NCI-H2107 treated with DMSO at 0.1 percent for 48 hours (cell line): ENCODE measurements at regions not wholly inside any gene's neighbourhood (a gene's known extent, or its start where the extent isn't known, plus 50 kb on each side); places are given as distances from the start of the nearest gene placed in this dataset.
"Not testable (repeated sequence)": the region's sequence is repeated elsewhere in the genome, so short reads cannot be mapped to it uniquely, and the experiment has no call there.

ENCODE experiments used
- DNase-seq: peaks from one replicate; lab custom pipeline; 2025; ENCODE audit not compliant: unreplicated experiment; lab: John Stamatoyannopoulos, UW

DNA sequence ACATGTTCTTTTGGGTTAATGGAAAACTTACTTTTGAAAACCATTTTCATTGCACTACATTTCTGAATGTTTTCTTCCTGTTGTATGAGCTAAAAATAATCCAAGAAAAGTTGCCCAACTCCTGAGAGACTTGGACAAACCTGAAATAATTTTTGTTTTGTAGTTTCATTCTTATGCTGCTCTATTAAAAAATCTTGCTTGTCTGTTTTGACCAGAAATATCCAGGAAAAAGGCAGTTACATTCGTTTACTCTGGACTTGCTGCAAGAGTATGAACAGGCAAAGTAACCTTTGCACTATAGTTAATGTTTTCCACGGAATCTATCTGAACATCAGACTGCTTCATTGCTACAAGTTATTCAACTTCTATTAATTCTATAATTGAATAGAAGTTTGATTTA lies 200.1 kb upstream of the DAB2 start:
- no peak for DNase-seq

GRCh38 chr5:39624268-39624886 lies 199.6 kb upstream of the DAB2 start:
- DNase-seq, result no peak

- DNase-seq, result no peak
These were observed 198.6 kb upstream of the DAB2 start for GRCh38 chr5:39623291-39623865.

DNA sequence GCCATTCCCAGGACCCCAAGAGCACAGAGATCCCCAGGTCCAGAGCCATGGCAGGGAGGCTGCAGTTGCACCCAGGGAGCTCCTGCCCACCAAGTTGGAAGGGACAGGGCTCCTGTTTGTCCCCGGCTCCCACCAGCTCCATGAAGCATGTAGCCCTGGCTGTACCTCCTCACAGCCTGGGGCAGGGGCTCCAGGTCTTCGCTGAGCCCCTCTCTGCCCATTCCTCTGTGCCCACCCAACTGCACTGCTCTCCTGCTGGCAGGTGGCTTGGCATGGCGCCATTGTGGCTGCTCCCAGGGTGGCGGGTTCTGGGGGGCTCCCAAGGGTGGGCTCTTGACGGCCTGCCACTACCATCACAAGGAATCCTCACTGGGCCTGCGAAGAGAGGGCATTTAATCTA lies 197.5 kb upstream of the DAB2 start:
- DNase-seq, result no peak

GRCh38 chr5:39619168-39619818 lies 194.5 kb upstream of the DAB2 start:
- no peak for DNase-seq

DNA sequence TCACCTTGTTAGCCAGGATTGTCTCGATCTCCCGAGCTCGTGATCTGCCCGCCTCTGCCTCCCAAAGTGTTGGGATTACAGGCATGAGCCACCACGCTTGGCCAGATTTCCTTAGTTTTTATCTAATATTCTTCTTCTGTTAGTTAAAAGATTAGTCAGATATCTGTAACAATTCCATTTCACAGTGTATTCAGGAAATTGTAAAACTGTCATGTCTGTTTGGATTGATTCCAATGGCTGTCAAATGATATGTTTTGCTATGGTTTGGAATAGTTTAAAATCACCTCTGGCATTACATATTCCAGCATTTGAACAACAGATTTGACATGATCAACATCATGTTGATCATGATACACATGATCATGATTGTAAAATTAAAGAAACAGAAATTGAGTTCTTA lies 193.6 kb upstream of the DAB2 start:
- no peak for DNase-seq

DNA sequence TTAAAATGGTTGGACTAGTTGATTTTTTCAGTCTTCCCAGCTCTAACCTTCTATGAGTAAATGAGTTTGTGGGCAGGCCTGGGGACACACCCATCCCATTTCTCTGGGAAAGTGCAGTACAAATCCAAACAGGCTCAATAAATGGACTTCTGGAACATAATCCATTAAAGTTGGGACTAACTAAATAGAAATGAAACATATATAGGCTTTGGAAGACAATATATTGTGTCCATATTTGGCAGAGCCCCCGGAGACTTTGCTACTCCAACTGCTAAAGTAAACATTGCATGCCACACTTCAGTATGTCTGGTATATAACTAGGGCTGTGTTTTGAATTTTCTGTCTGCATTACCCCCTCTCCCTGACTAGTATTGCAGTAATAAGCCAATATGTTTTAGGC lies 191.4 kb upstream of the DAB2 start:
- DNase-seq, result no peak

DNA sequence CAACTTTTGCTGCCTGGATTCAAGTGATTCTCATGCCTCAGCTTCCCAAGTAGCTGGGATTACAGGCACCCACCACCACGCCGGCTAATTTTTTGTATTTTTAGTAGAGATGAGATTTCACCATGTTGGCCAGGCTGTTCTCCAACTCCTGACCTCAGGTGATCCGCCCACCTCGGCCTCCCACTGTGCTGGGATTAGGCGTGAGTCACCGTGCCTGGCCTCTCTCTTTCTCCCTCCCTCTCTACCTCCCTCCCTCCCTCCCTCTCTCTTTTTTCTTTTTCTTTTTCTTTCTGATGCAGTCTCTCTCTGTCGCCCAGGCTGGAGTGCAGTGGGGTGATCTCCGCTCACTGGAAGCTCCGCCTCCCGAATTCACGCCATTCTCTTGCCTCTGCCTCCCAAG lies 186.3 kb upstream of the DAB2 start:
- not testable (repeated sequence) for DNase-seq

GRCh38 chr5:39608024-39608423 lies 183.2 kb upstream of the DAB2 start:
- no peak for DNase-seq

- DNase-seq, result no peak
These were observed 181.8 kb upstream of the DAB2 start for GRCh38 chr5:39606591-39606990.

- no peak for DNase-seq
These were observed 181.1 kb upstream of the DAB2 start for GRCh38 chr5:39605588-39606575.

- no peak for DNase-seq
These were observed 180.4 kb upstream of the DAB2 start for GRCh38 chr5:39605145-39605544.

DNA sequence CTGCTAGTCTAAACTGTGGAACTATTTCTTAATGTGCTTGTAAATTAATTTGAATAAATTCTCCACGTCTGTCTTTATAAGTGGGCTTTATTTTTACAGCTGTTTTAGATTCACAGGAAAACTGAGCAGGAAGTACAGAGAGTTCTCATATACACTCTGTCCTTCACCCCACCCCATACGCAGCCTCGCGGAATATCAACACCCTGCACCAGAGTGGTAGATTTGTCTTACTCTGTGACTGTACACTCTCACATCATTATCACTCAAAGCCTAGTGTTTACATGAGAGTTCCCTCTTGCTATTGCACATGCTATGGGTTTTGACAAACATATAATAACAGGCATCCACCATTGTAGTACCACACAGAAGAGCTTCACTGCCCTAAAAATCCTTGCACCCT lies 179.7 kb upstream of the DAB2 start:
- DNase-seq, result no peak

DNA sequence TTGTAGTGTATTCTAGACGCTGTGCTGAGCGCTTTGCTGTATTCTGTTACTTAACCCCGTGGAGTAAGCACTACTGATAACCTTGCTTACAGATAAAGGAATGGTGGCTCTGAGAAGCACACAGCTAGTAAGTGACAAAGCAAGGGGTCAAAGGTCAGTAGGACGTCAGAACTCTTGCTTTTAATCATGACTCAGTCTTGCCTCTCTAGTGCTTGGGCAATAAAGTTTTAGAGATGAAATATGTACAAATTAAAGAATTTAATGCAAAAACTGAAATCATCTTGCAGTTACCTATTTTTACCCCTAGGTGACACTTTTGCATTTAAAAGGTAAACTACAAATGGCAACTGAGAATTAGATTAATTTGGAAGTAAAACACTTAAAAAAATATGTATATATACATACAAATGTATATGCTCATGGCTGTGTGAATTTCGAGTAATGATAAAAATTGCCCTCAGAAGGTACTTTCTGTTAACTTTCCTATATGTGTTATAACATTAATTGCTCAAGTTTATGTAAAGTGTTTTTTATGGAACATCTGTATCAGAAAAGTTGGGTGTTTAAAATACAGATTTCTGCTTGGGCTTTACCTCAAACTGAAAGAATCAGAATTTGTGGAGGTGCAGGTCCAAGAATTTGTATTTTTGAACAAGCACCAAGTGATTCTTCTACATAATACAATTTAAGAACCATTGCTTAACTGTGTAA lies 175.1 kb upstream of the DAB2 start:
- no peak for DNase-seq

DNA sequence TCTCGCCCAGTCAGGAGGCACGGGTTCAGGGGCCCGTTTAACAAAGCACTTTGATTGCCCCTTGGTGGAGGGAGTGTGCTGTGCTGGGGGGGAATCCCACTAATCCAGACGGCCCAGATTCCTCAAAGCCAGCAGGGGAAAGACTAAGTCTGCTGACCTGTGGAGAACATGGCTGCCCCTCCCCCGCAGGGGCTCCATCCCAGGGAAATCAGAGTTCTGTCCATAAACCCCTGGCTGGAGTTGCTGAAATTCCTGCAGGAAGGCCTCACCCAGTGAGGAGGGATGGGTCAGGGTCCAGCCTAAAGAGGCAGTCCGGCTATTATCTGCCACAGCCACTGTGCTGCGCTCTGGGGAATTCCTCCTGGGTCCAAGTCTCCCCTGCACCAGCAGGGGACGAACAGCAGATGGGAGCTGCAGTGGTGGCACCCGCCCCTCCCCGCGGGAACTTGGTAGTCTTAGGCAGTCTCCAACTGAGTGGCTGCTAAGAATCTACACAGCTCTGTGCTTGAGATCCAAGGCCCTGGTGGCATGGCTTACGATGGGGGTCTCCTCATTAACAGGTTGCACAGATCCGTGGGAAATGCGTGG lies 174.0 kb upstream of the DAB2 start:
- no peak for DNase-seq

- no peak for DNase-seq
These were observed 163.4 kb upstream of the DAB2 start for GRCh38 chr5:39588179-39588578.

- no peak for DNase-seq
These were observed 162.9 kb upstream of the DAB2 start for GRCh38 chr5:39587675-39588074.

DNA sequence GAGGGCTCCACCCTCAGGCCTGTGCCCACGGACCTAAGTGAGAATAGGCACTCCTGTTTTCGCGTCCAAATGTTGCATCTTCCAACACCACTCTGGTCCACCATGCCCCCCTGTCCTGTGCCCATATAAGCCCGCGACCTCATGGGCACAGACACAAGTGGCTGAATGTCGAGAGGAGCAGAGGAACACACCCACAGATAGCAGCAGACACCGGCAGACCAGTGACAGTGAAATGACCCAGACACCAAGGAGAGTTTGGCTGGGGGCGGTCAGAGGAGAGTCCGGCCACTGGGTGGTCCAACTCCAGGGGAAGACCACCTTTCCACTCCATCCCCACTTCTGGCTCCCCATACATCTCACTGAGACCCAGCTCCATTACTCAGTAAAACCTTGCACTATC lies 161.4 kb upstream of the DAB2 start:
- no peak for DNase-seq

- no peak for DNase-seq
These were observed 160.1 kb upstream of the DAB2 start for GRCh38 chr5:39584927-39585326.

DNA sequence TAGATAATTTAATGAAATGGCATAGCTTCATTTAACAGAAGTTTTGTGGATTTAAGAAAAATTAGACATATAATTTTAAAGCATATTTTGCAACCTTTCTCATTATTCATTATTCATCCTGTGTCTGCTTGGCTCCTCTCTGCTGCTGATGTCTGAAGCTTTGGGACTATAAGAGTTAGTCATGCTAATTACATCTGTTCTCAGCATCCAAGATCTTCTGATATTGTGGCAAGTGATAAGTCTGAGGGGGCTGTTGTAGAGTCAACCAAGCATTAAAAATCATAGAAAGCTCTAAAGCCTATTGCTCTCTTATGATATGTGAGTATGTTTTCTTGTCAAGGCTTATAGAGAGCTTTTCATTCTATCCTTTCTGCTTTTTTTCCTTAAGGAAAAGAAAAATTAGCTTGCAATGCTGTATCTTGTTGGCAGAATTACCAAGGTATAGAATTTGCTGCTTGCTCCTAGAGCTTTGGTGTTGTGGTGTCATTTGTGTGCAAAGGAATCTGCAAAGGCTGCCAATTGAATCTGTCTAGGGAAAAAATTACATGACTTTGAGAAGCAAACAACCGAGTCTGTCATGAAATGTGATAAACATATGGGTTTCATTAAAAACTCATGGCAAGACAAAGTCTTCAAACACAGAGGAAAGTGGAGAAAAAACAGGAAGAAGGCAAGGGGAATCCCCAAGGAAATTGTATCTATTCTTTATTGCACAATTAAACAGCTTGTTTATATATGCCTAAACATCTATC lies 156.1 kb upstream of the DAB2 start:
- DNase-seq, result no peak
